PFSK-1 (cell line): ENCODE measurements at regions not wholly inside any gene's neighbourhood (a gene's known extent, or its start where the extent isn't known, plus 50 kb on each side); places are given as distances from the start of the nearest gene placed in this dataset.

ENCODE experiments used
- FOXP2 ChIP-seq: optimal IDR thresholded peaks from 2 replicates; pipeline ENCODE3; 2011; ENCODE audit warnings: borderline replicate concordance, control low read depth, inconsistent platforms; ENCODE audit not compliant: insufficient read depth; ENCODE audit errors: extremely low read length, extremely low read depth
- POLR2AphosphoS5 ChIP-seq: IDR thresholded peaks from 2 replicates; pipeline ENCODE4 v1.6.1; 2012; ENCODE audit warnings: low read depth, mild to moderate bottlenecking, control low read depth, low read length, moderate library complexity
- REST ChIP-seq, 2 experiments: IDR thresholded peaks; 2 replicates each; pipeline versions ENCODE4 v1.6.1 to v1.8.0; 2011 to 2012; ENCODE audit warnings: low read depth in 2 of 2, low read length in 2 of 2, control low read depth in 1 of 2, inconsistent platforms in 1 of 2, mild to moderate bottlenecking in 1 of 2, moderate library complexity in 1 of 2; ENCODE audit not compliant: insufficient read depth in 1 of 2
- SIN3A ChIP-seq: IDR thresholded peaks from 2 replicates; pipeline ENCODE4 v1.6.1; 2012; ENCODE audit warnings: mild to moderate bottlenecking, low read length, moderate library complexity, borderline replicate concordance; ENCODE audit not compliant: insufficient read depth
- TAF1 ChIP-seq: IDR thresholded peaks from 2 replicates; pipeline ENCODE4 v1.6.1; 2012; ENCODE audit warnings: low read length, control low read depth, borderline replicate concordance; ENCODE audit not compliant: insufficient read depth

- TF ChIP-seq SIN3A (no peak), REST (IDR thresholded peaks at IDR 0.05; ENCODE audit: insufficient read depth in 1 of 2, low read depth in 2 of 2, low read length in 2 of 2) (no peak), TAF1 (no peak), FOXP2 (no peak), POLR2AphosphoS5 (no peak)
These were observed 1177.8 kb upstream of the SEMA6A start for GRCh38 chr5:117752403-117752802.

- TF ChIP-seq POLR2AphosphoS5, result no peak
- no peak for TF ChIP-seq TAF1
- no peak for TF ChIP-seq FOXP2
- TF ChIP-seq SIN3A, result no peak
- TF ChIP-seq REST (IDR thresholded peaks at IDR 0.05; ENCODE audit: insufficient read depth in 1 of 2, low read depth in 2 of 2, low read length in 2 of 2), result no peak
These were observed 1173.7 kb upstream of the SEMA6A start for GRCh38 chr5:117748336-117748735.

DNA sequence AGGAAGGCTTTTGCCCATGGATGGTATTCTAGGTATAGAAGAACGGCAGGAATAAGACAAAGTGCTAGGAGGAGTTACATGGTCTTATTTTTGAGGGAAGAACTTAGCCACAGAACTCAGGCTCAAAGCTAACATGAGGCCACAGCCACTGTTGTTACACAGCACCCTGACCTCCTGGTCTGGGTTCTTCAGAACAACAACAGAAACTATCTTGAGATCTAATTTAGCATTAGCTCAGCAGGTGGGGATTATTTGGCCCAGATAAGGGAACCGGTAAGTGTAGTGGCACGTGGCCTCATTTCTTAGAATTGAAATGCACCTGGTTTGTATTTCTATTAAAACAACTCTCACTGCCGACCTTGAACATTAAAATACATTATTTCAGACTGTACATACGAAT, 1168.7 kb upstream of the SEMA6A start:
- TF ChIP-seq SIN3A, result no peak
- no peak for TF ChIP-seq TAF1
- no peak for TF ChIP-seq REST (IDR thresholded peaks at IDR 0.05; ENCODE audit: insufficient read depth in 1 of 2, low read depth in 2 of 2, low read length in 2 of 2)
- no peak for TF ChIP-seq POLR2AphosphoS5
- TF ChIP-seq FOXP2, result no peak

DNA sequence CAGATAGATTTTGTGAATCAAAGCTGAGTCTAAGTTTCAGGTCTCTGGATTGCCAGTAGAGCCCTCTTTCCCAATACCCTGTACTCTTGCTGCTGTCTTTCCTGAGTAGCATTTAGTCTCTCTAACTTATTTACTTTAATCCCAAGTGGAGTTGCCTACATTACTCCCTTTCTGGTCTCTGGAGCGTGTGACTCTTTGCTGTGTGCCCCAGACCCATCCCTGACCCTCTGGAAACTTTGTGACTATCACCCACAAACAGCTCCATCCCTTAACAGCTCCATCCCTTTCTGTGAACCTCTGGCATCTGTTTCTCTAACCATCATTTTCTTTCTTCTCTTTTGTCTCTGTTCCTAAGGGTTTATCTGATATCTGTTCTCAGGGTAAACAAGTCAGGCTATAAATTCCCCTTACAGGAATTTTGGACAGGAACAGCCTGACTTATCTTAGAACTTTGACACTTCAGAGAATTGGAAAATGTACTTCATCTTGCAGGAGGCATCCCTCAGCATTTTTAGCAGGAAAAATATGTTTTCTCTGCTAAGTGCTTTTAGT, 1167.1 kb upstream of the SEMA6A start:
- TF ChIP-seq FOXP2 (no peak), REST (IDR thresholded peaks at IDR 0.05; ENCODE audit: insufficient read depth in 1 of 2, low read depth in 2 of 2, low read length in 2 of 2) (no peak), POLR2AphosphoS5 (no peak), TAF1 (no peak), SIN3A (no peak)

- TF ChIP-seq FOXP2, result no peak
- no peak for TF ChIP-seq TAF1
- no peak for TF ChIP-seq SIN3A
- no peak for TF ChIP-seq REST (IDR thresholded peaks at IDR 0.05; ENCODE audit: insufficient read depth in 1 of 2, low read depth in 2 of 2, low read length in 2 of 2)
- no peak for TF ChIP-seq POLR2AphosphoS5
These were observed 1165.6 kb upstream of the SEMA6A start for GRCh38 chr5:117740268-117740667.
